ENCODE measurements at regions not wholly inside any gene's neighbourhood (a gene's known extent, or its start where the extent isn't known, plus 50 kb on each side); places are given as distances from the start of the nearest gene placed in this dataset.

DNA sequence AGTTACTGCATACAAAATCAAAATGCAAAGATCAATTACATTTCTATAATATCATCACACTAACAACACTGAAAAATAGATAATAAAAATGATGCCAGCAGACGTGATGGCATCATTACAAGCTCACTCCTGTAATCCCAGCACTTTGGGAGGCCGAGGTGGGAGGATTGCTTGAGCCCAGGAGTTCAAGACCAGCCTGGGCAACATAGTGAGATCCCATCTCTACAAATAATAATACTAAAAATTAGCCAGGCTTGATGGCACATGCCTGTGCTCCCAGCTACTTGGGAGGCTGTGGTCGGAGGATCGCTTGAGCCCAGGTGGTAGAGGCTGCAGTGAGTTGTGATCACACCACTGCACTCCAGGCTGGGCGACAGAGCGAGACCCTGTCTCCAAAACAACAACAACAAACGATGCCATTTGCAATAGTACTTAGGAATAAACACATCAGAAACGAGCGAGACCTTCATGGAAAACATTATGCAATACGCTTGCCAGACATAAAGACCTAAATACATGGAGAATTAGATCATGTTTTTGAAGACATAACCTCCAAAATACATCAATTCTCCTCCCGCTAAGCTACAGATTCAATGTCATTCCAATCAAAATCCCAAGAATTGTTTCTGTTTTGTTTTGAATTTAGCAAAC lies 86.6 kb upstream of the ERRFI1 start:
- no peak for DNase-seq

DNA sequence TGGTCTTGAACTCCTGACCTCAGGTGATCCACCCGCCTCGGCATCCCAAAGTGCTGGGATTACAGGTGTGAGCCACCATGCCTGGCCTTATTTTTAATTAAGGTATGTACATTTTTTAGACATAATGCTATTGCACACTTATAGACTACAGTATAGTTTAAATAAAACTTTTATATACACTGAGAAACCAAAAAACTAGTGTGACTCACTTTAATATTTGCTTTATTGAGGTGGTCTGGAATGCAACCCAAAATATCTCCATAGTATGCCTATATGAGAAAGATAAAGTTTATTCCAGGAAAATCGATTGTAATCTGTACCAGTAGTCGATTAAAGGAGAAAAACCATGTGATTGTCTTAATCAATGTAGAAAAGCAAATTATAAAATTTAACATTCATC lies 85.5 kb upstream of the ERRFI1 start:
- no peak for DNase-seq

DNA sequence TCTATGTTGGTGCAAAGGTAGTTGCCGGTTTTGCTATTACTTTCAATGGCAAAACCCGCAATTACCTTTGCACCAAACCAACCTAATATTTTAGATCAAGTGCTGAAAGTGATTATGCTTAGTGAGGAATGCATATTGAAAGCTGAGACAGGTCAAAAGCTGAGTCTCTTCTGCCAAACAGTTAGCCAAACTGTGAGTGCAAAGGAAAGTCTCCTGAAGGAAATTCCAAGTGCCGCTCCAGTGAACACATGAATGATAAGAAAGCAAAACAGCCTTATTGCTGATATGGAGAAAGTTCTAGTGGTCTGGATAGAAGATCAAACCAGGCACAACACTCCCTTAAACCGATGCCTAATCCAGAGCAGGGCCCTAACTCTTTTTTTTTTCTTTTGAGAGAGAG lies 83.1 kb upstream of the ERRFI1 start:
- no peak for DNase-seq

DNA sequence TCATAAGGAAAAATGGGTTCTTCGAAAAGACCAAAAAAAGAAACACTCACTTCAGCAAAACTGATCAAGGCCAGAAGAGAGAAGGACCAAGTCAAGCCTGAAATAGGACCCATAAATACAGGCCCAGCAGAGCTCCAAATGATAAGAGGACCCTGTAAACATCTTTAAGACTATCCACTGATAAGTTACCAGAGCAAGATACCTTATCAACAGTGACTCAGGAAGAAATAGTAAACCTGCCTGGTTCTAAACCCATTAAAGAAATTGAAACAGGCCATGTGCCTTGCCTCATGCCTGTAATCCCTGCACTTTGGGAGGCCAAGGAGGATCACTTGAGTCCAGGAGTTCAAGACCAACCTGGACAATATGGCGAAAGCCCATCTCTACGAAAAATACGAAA lies 81.8 kb upstream of the ERRFI1 start:
- DNase-seq: no peak

DNA sequence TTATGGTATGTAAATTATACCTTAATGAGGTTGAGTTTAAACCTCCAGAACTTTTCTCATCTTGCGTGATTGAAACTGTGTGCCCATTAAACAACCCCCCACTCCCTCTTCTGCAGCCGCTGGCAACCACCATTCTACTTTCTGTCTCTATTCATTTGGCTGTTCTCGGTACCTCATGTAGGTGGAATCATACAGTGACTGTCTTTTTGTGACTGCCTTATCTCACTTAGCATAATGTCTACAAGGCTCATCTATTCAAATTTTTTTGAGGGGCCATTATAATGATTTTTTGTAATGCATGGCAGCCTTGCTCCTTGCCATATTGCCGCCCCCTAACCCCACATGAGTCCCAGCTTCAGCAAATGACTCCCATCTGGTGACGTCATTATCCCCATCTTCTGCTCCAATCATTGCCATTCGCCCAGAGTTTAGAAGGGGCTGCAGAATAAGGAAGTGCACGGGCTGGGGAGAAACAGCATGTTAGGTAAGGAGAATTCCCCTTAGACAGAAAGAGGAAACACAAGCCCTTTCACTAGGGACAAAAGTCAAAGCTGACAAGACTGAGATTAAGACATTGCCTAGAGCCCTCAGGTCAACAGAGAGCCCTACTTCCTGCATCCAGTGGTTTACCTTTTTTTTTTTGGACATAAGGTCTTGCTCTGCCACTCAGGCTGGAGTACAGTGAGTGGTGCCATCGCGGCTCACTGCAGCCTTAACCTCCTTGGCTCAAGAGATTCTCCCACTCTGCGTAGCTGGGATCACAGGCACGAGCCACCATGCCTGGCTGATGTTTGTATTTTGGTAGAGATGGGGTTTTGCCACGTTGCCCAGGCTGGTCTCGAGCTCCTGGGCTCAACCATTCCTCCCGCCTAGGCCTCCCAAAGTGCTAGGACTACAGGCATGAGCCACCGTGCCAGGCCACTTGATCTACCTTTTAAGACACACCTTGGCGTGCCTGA lies 78.4 kb upstream of the ERRFI1 start:
- no peak for DNase-seq

DNA sequence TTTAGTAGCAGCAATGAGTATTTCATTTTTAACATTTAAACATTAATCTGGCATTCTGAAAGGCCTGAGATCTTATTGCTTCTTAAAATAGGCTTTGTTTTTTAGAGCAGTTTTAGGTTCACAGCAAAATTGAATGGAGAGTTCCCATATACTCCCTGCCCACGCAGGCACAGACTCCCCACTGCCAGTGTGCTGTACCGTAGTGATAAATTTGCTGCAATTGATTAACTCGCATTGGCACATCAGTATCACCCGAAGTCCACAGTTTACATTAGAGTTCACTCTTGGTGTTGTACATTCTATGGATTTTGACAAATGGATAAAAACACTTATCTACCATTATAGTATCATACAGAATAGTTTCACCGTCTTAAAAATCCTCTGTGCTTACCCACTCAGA lies 71.8 kb upstream of the ERRFI1 start:
- DNase-seq: no peak

DNA sequence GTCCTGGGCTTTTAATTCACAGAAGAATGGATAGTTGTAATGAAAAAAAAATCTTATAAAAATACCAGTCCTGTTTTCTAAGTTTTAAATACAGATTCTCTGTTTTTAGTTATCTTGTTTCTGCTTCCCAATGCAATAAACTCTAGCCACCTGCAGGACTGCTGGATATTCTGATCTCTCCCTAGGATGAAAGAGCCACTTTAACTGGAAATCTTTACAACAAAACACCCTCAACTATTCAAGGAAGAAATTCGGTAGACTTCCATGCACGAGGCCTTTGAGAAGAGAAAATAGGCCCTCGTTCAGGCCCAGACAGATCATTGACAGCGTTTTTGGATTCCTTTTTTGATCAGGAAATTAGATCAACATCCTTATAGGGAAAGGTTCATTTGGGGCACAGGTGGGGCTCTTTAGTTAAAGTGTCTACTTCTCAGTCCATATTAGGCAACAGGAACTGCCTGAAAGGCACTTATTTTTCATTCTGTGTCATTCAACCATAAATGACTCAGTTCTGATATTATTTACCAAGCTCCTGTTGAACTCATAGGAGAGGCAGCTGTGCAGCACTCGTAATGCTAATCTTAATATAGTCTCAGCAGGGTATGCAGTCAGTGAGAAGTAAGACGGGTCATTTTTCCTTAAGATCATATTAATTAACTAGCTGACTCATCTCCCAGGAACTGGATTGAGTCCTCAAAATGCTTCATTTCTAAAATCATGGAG lies 71.1 kb upstream of the ERRFI1 start:
- DNase-seq: no peak

DNA sequence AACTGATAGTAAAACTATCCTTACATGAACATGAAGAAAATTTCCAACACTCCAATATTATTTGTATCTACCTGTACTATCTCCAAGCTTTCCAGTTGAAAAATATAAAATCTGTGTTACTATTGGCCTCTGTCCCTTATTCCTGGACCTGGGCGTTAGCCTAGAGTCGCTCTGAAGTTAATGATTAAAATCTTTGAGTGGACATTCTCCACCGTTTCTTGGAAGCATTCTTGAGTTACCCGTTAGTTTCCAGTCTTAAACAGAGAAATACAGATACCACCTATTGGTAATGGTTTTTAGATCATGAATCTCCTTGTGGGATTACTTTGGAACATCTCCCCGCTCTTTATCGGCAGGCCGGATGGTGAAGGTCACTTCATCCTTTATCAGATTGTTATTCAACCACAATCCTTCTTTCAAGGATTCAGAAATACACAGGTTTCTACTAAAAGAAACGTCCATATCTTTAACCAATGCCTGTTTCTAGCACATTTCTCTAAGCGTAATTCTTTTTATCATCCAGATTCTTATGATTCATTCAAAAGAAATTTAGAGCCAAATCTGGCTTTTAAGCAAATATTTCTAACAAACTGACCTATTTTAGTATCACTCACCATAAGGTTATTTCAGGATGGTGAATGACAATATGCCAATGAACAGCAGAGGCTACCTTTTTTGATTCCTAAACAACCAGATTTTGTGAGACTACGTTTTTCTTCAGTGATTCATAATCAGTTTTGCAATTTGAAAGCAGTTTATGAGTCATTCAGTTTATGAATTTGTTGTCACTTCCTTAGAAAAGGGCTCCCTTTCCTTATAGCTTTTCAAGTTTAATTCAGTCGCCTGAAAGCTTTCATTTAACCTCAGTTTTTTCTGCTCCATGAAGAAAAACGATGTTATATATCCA lies 70.2 kb upstream of the ERRFI1 start:
- DNase-seq: no peak

DNA sequence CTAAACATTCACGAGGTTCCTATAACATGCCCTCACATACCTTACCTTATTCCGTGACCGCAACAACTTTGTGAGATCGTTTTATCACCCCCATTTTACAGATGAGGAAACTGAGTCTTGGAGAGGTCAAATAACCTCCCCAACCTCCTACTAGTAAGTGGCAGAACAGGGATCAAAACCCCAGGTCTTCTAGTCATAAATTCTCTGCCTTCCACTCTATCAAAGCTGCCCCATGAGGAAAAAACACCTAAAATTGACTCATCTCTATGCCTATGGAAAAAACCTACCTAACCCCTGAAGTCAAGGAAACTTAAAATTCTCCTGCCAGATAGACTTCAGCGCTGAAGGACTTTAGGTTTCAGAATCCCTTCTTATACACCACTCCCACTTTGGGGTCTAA lies 69.5 kb upstream of the ERRFI1 start:
- no peak for DNase-seq

DNA sequence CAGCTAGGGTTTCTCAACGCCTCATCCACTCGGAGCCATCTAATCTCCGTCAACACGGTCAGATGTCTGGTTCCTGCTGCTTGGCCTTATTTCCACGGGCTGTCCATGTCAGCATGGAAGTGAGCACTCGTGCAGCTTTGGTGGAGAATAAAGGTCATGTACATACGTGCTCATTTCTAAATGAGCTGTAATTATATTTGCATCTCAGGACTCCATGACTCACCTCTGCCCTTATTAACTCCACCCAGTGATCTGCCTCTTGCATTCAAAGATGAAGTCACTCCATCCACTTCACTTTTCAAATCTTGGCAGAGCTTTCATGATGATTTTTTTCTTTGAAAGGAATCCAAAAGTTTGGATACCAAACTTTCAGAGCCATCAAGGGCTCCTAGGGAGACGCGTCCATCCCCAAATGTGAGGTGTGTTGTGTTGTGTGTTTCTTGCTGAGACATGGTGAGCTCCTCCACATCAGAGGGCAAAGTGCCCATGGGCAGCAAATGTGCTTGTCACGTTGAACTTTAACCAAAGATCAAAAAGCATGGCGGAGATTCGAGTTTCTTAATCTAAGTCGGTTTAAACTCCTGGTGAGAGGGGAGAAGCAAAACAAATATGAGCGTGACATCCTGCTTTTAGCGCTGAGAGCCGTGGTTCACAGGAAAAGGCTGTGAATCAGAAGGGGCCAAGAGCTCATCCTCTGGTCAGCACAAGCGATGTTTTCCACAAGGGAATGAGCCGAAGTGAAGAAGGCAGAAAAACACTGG lies 68.6 kb upstream of the ERRFI1 start:
- no peak for DNase-seq

DNA sequence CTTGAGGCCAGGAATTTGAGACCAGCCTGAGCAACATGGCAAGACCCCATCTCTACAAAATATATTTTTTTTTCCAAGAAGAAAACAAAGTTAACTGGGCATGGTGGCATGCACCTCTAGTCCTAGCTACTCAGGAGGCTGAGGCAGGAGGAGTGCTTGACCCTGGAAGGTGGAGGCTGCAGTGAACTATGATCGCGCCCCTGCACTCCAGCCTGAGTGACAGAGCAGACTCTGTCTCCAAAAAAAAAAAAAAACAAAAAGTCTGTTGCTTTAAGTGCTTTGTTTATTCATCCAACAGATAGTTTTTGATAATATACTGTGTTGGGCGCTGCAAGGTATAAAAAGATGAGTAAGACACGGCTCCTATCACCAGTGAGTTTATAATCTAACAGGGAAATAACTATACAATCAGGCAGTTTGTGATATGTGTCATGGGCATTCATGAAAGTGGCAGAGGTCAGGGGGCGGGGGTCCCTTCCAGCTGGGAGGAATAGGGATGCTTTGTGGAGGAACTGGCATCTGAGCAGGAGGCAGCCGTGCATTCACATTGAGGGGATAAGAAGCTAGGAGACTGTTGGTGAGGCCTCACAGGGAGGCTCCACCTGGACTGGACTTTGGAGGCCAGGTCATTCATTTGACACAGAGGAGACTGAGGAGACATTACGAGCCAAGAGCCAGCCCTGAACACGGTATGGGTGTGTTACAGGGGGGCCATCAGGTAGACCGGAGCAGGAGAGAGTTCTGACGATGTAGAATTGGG lies 67.3 kb upstream of the ERRFI1 start:
- DNase-seq: no peak

DNA sequence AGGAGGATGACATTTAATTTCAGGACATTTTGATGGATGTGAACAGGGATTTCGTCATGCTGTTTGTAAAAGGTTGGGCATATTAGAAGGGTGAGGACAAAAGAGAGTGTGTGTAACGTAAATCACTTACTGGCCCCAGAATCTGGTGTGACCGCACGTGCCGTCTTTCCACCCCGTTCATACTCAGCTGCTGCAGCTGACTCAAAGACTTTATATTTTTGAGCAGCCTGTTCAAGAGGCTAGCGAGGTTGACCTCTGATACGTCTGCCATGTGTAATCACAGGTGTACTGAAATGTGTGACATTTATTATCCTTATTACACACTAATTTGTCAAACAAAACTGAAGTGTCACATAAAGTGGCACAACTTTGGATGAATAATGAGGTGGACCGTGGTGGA lies 66.5 kb upstream of the ERRFI1 start:
- DNase-seq: no peak

DNA sequence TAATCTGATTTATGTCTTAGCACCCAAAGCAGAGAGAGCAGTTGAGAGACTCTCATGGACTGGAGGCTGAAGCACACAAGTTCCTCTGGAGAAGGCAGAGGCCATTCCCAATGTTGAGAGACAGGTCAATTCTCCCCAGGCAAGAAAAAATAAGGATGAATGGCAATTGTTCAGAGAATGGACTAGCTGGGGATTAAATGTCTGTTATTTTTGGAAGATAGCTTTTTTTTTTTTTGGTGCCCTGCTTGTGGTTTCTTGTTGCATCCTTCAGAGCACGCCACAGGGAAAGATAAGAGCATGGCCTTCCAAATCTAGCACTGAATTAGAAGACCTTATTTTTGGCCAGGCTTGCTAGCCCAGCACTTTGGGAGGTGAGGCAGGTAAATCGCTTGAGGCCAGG lies 65.6 kb upstream of the ERRFI1 start:
- no peak for DNase-seq

DNA sequence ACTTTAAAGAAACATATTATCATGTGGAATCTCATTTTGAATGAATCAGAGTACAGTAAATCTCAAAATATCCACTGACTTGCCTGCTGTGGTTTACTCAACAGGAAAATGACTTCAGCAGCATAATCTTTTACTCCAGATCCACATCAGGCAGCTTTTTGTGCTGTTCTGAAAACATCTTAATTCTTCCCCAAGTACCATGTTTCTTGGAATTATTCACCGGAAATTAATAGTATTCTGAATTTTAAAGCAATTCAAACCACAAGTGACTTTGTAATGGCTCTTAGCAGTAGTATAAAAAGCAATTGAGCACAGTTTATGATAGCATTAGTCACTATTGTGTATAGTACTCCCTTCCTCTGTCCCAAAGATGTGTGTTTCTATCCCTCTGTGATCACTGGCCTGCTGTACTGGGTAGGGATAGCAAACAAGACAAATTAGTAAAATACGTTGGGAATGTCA lies 64.2 kb upstream of the ERRFI1 start:
- DNase-seq: no peak

DNA sequence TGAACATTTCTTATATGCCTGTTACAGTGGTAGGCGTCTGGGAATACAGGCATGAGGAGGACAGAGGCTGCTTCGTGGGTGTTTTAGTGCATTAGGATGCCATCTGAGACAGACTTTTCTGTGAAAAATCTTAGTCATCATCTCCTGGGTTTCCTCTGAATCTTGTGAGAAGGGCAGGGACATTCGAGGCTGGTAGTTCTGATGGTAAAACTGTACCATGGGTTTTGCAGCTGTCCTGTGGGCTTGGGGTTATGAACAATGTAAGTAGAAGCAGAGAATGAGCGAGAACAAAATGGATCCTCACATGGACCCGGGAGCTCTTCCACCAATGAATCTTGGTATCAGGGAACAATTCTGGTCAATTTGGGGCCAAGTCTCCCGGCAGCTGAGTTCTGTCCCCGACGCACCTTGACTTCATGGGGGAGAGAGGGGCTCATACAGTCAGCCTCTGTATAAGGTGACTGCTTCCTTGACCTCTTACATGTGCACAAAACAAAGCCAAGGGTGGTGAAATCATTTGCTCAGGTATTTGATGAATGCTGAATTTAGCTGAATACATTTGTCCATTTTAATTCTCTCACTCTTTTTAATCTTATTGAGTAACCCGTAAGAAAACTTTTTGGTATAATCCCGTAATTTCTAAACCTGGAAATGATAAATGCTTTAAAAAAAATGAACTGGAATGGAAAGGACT lies 63.6 kb upstream of the ERRFI1 start:
- DNase-seq: no peak

DNA sequence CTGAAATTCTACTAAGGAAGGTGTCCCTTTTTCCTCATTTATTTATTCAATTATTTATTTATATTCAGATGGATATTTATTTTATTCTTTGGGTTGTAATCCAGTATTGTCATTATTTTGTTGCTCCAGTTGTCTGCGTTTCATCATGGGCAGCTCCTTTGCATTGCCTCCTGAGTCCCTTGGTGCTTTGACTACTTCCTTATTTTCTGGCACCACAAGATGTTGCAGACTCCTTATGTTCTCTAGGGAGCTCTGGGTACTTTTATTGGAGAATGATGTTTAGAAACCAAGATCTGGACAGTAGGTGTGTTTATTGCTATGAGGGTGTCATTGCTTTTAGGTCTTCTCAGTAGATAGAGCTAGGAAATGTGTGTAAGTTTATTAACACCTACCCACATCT lies 59.9 kb upstream of the ERRFI1 start:
- no peak for DNase-seq

DNA sequence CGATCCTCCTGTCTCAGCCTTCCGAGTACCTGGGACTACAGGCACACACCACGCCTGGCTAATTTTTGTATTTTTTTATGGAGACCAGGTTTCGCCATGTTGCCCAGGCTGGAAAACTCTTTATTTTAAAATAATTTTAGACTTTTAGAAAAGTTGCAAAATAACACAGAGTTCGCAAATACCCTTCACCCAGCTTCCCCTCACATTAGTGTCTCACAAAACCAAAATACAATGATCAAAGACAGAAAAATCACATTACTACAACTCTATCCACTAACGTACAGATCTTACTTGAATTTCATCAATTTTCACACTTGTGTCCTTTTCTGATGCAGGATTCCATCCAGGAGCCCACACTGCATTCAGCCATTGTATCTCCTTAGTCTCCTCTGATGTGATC lies 58.8 kb upstream of the ERRFI1 start:
- DNase-seq: no peak

DNA sequence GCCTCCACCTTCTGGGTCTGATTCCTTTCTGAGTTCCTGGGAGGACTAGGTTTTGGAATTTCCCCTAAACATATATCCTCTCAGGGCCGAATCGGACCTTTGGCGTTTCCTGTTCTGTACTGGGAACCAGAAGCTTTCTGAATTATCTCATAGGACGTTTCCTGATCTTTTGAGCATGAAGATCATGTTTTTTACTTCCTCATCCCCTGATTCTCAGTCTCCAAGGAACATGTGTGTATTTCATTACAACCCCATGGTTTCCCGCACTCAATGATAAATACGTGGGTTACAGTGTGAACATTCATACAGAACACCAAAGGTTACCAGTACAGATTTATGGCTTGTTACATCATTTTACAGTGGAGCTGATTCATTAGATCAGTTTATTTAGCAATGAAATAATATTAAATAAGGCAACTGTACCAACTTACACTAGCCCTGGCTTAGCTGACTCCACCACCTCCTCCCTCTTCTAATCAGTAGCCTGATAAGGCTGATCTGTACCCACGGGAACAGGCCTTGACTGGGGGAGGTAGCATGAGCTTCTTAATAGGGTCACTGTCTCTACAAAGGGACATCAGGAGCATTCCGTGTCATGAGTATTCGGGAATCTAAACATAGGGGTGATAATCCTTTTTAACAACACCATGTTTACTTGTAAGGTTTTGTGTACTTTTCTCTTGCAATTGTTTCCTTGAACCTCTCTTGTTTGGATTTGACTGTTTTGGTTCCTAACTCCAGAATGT lies 57.8 kb upstream of the ERRFI1 start:
- DNase-seq: no peak

DNA sequence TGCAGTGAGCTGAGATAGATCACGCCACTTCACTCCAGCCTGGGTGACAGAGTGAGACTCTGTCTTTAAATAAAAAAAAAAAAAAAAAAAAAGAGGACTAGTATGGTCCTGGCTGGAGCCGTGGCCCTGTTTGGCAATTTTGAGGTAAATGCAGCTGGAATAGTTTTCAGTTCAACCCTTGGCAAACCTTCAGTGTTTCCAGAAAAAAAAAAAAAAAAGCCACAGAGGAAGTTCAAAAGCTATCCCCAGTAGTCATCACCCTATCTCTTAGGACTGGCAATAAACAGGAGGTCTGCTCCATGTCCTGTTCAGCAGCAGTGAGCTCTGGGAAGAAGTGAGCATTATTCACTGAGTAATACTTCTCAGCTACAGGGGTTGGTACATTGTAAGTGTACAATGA lies 56.8 kb upstream of the ERRFI1 start:
- DNase-seq: no peak
